Liver (tissue), 3 donors: ENCODE measurements at regions not wholly inside any gene's neighbourhood (a gene's known extent, or its start where the extent isn't known, plus 50 kb on each side); places are given as distances from the start of the nearest gene placed in this dataset.

Experiments used
- EGR1 ChIP-seq, 2 donors: IDR thresholded peaks; 2 replicates each; pipeline ENCODE4 v1.6.1; 2016 to 2018; ENCODE audit warnings: antibody characterized with exemption in 2 of 2, low read depth in 2 of 2
- GABPA ChIP-seq, 2 donors: IDR thresholded peaks in 1 of 2; conservative IDR thresholded peaks in 1 of 2; 2 replicates each; pipeline ENCODE4 v1.6.1; 2016; ENCODE audit warnings: antibody characterized with exemption in 2 of 2, mild to moderate bottlenecking in 1 of 2, moderate library complexity in 1 of 2
- JUND ChIP-seq, 2 donors: IDR thresholded peaks; 2 replicates each; pipeline ENCODE4 v1.6.1; 2016; ENCODE audit warnings: antibody characterized with exemption in 2 of 2
- MAX ChIP-seq: IDR thresholded peaks from 2 replicates; pipeline ENCODE4 v1.6.1; 2016; ENCODE audit warnings: antibody characterized with exemption
- RAD21 ChIP-seq, 2 donors: IDR thresholded peaks; 2 replicates each; pipeline ENCODE4 v1.6.1; 2016; ENCODE audit warnings: antibody characterized with exemption in 2 of 2, mild to moderate bottlenecking in 2 of 2
- REST ChIP-seq: IDR thresholded peaks from 2 replicates; pipeline ENCODE4 v1.6.1; 2016; ENCODE audit warnings: antibody characterized with exemption, mild to moderate bottlenecking
- RXRA ChIP-seq, 2 donors: IDR thresholded peaks; 2 replicates each; pipeline ENCODE4 v1.6.1; 2017 to 2018; ENCODE audit warnings: antibody characterized with exemption in 2 of 2, mild to moderate bottlenecking in 1 of 2
- SP1 ChIP-seq: IDR thresholded peaks from 2 replicates; pipeline ENCODE4 v1.6.1; 2018; ENCODE audit warnings: antibody characterized with exemption, mild to moderate bottlenecking
- TAF1 ChIP-seq: conservative IDR thresholded peaks from 2 replicates; pipeline ENCODE4 v1.6.1; 2016; ENCODE audit warnings: antibody characterized with exemption, mild to moderate bottlenecking
- TF ChIP-seq, protein P1 (sequence below): fragments of 150-350 bp; IDR thresholded peaks from 2 replicates; pipeline ENCODE4 v1.5.1; 2017; ENCODE audit warnings: improper control_type of control experiment, low read depth, low read length; ENCODE audit not compliant: missing input control
- TF ChIP-seq, protein P2 (sequence below): IDR thresholded peaks from 2 replicates; pipeline ENCODE4 v1.6.1; 2016; ENCODE audit warnings: antibody characterized with exemption
- donor health status: healthy.
- donor health status: healthy.

- TF ChIP-seq, protein P1, sequence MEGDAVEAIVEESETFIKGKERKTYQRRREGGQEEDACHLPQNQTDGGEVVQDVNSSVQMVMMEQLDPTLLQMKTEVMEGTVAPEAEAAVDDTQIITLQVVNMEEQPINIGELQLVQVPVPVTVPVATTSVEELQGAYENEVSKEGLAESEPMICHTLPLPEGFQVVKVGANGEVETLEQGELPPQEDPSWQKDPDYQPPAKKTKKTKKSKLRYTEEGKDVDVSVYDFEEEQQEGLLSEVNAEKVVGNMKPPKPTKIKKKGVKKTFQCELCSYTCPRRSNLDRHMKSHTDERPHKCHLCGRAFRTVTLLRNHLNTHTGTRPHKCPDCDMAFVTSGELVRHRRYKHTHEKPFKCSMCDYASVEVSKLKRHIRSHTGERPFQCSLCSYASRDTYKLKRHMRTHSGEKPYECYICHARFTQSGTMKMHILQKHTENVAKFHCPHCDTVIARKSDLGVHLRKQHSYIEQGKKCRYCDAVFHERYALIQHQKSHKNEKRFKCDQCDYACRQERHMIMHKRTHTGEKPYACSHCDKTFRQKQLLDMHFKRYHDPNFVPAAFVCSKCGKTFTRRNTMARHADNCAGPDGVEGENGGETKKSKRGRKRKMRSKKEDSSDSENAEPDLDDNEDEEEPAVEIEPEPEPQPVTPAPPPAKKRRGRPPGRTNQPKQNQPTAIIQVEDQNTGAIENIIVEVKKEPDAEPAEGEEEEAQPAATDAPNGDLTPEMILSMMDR = peak; percentile 6
- TF ChIP-seq RAD21 (IDR thresholded peaks at IDR 0.05) (peak; percentile 44 to 48), JUND (IDR thresholded peaks at IDR 0.05) (no peak), GABPA (IDR thresholded peaks at IDR 0.05 in 1 of 2, conservative IDR thresholded peaks at IDR 0.05 in 1 of 2) (no peak), RXRA (IDR thresholded peaks at IDR 0.05) (no peak), SP1 (no peak), TAF1 (no peak), EGR1 (IDR thresholded peaks at IDR 0.05; ENCODE audit: low read depth in 2 of 2) (no peak), MAX (no peak), REST (no peak)
- TF ChIP-seq, protein P2, sequence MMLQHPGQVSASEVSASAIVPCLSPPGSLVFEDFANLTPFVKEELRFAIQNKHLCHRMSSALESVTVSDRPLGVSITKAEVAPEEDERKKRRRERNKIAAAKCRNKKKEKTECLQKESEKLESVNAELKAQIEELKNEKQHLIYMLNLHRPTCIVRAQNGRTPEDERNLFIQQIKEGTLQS = no peak
Observed at GRCh38 chr2:104078431-104079157, 775.3 kb upstream of the POU3F3 start.
